GM18511 (cell line): ENCODE measurements at regions not wholly inside any gene's neighbourhood (a gene's known extent, or its start where the extent isn't known, plus 50 kb on each side); places are given as distances from the start of the nearest gene placed in this dataset.
"Not testable (repeated sequence)": the region's sequence is repeated elsewhere in the genome, so short reads cannot be mapped to it uniquely, and the experiment has no call there.

Experiments used
- ATAC-seq: cut with Tn5 transposase; IDR thresholded peaks from one replicate; pipeline ENCODE4 v1.9.1; 2021; ENCODE audit warnings: mild to moderate bottlenecking, moderate library complexity; ENCODE audit not compliant: unreplicated experiment

GRCh38 chr5:68689010-68689409, 404.8 kb upstream of the SLC30A5 start:
- no peak for ATAC-seq

GRCh38 chr5:68691874-68692273, 401.9 kb upstream of the SLC30A5 start:
- ATAC-seq = not testable (repeated sequence)

GRCh38 chr5:68698025-68698940, 395.5 kb upstream of the SLC30A5 start:
- ATAC-seq = no peak

GRCh38 chr5:68699966-68700365, 393.8 kb upstream of the SLC30A5 start:
- no peak for ATAC-seq

DNA sequence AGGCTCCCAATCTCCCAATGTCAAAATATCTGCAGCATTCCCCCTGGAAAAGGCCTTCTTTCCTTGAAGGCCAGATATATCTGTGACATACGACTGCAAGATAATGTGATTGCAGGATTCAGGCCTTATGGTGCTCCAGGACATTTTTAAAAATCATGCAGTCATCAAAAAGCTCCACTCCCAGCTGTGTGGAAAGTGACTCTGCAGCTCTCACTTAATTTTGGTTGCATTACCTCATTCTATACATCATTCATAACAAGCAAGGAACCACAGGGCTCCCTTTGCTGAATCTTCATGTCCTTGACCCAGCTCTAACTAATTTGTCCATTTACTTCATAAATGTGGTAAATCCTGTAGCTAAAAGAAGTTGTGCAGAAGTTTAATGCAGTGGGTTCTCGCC, 386.2 kb upstream of the SLC30A5 start:
- ATAC-seq = no peak

- no peak for ATAC-seq
Observed at GRCh38 chr5:68708156-68708841, 385.5 kb upstream of the SLC30A5 start.

GRCh38 chr5:68708842-68709170, 385.0 kb upstream of the SLC30A5 start:
- ATAC-seq = no peak

DNA sequence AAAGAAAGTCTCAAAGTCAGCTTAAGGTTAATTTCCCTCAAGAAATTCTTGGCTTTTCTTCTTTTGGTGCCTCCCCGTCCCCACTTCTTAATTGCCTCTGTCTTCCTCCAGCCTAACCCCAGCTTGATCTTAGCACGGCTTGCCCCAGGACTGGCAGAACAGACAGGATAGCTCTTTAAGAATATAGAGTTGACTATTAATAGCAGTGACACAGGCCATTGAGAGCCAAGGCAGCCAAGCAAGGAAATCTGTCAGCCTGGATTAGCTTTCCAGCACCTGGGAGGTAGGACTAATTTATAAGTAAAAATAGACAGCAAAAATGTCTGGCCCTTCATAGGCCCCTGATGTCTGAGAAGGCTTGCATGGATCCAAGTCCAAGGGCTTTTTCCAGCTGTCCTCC, 384.6 kb upstream of the SLC30A5 start:
- no peak for ATAC-seq

DNA sequence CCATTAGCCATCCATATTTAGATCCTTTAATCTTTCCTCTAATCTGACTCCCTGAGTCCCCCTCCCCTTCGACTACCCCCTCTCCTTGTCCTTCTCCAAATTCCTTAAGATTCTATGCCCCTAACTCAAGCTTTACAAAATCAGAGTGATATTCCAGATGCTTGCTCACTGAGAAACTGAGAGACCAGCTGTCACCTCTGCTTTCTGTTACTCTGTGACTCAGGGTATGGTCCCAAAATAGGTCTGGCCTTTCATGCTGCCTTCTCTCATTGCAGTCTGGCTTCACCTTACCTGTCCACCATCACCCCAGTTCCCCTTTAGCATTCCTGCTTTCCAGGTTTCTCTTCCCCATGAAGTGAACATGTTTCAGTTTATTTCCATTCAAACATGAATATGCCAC, 383.3 kb upstream of the SLC30A5 start:
- peak; percentile 48 for ATAC-seq

DNA sequence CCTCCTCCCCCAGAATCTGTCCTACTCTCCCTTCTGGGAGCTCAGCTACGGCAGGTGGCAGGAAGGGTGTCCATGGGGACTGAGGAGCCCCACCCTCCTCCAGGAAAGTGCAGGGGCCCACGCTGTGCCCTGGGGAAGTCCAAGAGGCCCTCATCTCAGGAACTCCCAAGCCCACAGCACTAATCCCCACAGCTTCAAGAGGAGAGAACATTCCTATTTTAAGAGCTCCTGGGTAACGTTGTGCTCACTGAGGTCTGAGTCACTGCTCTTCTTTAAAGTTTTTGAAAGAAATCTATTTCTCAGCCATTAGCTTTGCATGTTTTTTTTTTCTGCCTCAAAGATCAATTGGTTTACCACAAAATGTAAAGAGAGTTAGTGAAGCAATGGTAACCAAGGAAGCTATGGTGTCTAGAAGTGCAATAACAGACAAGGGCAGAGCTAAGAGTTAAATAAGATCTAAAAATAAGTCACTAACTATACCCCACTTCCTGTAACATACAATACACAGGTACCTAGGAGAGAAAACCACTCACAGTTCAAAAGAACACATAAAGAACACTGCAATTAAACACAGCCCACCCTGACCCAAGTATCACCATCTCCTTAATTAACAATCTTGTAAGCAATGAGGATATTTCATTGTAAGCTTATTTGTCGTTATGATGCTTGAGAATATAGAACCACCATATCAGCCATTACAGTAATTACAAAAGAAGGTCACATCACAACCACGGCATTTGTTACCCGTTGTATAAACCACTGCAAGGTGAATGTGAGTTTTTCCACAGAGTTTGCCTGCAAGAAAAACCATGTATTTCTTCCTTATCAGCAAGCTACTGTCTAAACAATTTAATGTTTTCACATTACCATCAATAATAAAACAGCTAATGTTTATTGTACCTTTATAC, 382.3 kb upstream of the SLC30A5 start:
- ATAC-seq = peak; percentile 96

- ATAC-seq = no peak
Observed at GRCh38 chr5:68714810-68715209, 379.0 kb upstream of the SLC30A5 start.

DNA sequence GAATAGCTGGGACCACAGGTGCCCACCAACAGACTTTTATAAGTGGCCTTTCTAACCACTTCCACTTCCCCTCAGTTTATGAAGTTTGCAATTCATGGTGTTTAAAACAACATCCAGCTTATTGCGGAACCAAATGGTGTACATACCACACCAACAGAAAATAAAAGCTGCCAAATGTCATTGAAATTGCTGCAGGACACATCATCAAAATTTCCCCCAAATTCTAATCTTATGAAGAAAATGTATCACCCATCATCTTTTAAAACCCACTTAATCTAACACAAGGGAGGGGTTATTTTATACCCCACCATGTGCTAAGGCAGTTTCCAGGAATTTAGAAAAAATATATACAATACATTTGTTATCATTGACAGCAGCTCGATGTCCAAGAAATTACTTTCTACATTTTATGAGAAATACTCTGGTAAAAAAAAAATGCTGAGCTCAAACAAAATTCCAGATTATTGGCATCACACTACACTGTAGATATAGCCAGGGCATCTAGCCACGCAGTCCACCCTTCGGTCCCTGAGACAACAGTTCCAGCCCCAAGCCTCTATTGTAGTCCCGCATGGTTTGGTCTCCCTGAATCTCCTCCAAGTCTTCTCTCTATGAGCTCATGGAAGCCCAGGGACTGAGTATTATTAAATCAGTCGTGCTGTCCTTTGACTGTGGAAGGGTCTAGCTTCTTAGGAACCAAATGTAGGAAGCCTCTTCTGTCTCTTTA, 372.8 kb upstream of the SLC30A5 start:
- no peak for ATAC-seq

DNA sequence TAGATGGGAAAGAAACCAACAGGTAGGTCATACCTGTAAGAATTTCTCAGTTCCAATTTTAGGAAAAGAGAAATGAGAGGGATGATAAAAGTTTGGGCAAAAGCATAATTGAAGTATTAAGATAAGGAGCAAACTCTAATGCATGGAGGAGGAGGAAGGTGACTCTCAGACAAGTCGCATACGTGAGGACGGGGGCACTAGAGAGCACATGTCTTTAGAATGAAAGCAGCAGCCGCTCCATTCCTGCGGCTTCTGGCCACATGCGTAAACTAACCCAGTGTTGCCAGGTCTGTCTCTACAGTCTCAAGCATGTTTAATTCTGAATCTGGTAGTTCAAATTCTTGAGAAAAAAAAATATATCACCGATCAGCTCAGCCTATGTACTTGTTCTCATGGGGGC, 371.5 kb upstream of the SLC30A5 start:
- ATAC-seq = no peak

DNA sequence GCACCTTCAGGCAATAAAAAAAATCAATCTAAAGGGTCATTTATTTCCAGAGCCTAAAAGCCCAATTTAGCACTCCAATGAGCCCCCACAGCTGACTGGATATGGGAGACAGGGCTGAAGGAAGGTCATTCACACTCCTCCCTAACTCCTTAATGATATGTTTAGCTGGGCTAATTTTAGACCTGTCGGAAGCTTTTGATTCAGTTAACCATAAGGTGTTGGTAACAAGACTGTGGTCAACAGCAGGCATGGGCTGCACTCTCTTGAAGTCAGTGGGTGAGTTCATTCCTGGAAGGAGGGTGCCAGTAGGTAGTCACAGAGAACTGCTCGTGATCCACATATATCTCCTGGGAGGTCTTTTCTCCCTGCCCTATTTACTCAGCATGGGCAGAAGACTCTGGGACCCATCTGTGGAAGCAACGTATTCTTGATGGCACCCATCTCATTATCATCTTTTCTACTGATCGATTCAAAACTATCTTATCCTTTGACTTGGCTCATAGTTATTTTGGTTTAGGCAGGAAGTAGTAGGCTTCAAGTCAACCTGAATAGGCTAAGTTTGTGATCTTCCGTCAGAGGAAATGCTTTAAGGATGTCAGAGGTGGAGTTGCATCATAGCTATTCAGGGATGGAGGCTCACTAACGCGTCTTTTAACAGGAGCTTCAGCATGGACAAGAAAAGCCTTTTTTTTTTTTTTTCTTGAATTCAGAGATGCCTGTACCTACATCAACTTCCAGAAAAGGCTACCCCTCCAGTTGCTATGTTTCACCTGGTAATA, 367.7 kb upstream of the SLC30A5 start:
- no peak for ATAC-seq

GRCh38 chr5:68727931-68728330, 365.9 kb upstream of the SLC30A5 start:
- ATAC-seq = no peak

- ATAC-seq = no peak
Observed at GRCh38 chr5:68729678-68730077, 364.1 kb upstream of the SLC30A5 start.

GRCh38 chr5:68730220-68730978, 363.4 kb upstream of the SLC30A5 start:
- ATAC-seq = no peak

GRCh38 chr5:68730979-68731654, 362.7 kb upstream of the SLC30A5 start:
- ATAC-seq = no peak

DNA sequence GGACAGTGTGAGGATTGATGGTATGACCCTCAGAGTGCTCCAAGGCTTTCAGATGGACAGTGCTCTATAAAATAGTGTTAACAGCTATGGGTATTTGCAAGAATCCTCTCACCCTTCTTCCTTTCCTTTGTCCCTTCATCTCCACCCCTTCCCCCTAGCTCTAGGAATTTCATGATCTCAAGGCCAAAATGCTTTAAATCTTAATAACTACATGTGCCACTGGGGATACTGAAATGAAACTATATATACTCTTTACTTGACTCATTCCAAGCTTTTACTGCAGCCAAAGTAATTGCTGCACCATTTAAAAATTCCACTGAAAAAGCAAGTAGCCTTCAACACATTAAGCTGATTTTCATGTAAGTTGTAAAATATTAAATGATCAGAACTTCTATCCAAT, 361.6 kb upstream of the SLC30A5 start:
- ATAC-seq = no peak
